GM12878 (cell line): ENCODE measurements at regions not wholly inside any gene's neighbourhood (a gene's known extent, or its start where the extent isn't known, plus 50 kb on each side); places are given as distances from the start of the nearest gene placed in this dataset.

Experiments used
- ZNF274 ChIP-seq: IDR thresholded peaks from one replicate; pipeline ENCODE4 v1.8.0; 2011; ENCODE audit not compliant: insufficient read length, insufficient read depth
- TF ChIP-seq, protein P1 (sequence below): fragments of 450-650 bp; formaldehyde crosslinking; IDR thresholded peaks from 2 replicates; pipeline ENCODE4 v1.4.0; 2020; ENCODE audit warnings: mild to moderate bottlenecking, moderate library complexity
- TF ChIP-seq, protein P2 (sequence below), 3 experiments: IDR thresholded peaks in 2 of 3; conservative IDR thresholded peaks in 1 of 3; 2 replicates each; pipeline ENCODE4 v1.5.1; 2011; ENCODE audit warnings: low read depth in 3 of 3, low read length in 3 of 3, mild to moderate bottlenecking in 3 of 3, control low read depth in 2 of 3, moderate library complexity in 2 of 3, inconsistent platforms in 1 of 3, mixed read lengths in 1 of 3; ENCODE audit not compliant: control insufficient read depth in 2 of 3, insufficient read depth in 1 of 3; ENCODE audit errors: extremely low read depth in 1 of 3

DNA sequence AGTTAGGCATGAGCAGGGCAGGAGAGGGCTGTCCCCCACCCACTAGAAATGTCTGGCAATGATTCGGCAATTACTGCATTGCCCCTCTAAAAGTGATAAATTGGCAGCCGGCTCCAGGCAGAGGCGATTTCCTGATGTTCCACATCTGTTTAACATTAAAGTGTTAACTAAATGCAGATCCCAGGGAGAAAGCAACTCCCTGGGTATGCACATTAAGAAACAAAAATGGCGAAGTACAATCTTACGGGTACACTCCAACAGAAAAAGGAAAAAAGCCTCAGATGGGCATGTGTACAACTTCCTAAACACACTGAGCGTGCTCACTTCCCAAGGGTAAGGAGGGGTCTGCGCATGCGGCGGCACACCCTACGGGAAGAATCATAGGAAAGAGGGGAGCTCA lies 314.4 kb downstream of the CASP12 start:
- TF ChIP-seq ZNF274: no peak
- TF ChIP-seq, protein P1, sequence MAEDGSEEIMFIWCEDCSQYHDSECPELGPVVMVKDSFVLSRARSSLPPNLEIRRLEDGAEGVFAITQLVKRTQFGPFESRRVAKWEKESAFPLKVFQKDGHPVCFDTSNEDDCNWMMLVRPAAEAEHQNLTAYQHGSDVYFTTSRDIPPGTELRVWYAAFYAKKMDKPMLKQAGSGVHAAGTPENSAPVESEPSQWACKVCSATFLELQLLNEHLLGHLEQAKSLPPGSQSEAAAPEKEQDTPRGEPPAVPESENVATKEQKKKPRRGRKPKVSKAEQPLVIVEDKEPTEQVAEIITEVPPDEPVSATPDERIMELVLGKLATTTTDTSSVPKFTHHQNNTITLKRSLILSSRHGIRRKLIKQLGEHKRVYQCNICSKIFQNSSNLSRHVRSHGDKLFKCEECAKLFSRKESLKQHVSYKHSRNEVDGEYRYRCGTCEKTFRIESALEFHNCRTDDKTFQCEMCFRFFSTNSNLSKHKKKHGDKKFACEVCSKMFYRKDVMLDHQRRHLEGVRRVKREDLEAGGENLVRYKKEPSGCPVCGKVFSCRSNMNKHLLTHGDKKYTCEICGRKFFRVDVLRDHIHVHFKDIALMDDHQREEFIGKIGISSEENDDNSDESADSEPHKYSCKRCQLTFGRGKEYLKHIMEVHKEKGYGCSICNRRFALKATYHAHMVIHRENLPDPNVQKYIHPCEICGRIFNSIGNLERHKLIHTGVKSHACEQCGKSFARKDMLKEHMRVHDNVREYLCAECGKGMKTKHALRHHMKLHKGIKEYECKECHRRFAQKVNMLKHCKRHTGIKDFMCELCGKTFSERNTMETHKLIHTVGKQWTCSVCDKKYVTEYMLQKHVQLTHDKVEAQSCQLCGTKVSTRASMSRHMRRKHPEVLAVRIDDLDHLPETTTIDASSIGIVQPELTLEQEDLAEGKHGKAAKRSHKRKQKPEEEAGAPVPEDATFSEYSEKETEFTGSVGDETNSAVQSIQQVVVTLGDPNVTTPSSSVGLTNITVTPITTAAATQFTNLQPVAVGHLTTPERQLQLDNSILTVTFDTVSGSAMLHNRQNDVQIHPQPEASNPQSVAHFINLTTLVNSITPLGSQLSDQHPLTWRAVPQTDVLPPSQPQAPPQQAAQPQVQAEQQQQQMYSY (CRISPR knock-in tag): no peak
- TF ChIP-seq, protein P2, sequence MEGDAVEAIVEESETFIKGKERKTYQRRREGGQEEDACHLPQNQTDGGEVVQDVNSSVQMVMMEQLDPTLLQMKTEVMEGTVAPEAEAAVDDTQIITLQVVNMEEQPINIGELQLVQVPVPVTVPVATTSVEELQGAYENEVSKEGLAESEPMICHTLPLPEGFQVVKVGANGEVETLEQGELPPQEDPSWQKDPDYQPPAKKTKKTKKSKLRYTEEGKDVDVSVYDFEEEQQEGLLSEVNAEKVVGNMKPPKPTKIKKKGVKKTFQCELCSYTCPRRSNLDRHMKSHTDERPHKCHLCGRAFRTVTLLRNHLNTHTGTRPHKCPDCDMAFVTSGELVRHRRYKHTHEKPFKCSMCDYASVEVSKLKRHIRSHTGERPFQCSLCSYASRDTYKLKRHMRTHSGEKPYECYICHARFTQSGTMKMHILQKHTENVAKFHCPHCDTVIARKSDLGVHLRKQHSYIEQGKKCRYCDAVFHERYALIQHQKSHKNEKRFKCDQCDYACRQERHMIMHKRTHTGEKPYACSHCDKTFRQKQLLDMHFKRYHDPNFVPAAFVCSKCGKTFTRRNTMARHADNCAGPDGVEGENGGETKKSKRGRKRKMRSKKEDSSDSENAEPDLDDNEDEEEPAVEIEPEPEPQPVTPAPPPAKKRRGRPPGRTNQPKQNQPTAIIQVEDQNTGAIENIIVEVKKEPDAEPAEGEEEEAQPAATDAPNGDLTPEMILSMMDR (IDR thresholded peaks at IDR 0.05 in 2 of 3, conservative IDR thresholded peaks at IDR 0.05 in 1 of 3; ENCODE audit: control insufficient read depth in 2 of 3, extremely low read depth in 1 of 3, insufficient read depth in 1 of 3, low read depth in 3 of 3, low read length in 3 of 3): no peak
